ENCODE measurements at regions not wholly inside any gene's neighbourhood (a gene's known extent, or its start where the extent isn't known, plus 50 kb on each side); places are given as distances from the start of the nearest gene placed in this dataset.

- TF ChIP-seq POLR2A (IDR thresholded peaks at IDR 0.05) (no peak), POLR2AphosphoS5 (IDR thresholded peaks at IDR 0.05) (no peak), EP300 (IDR thresholded peaks at IDR 0.05) (no peak)
- TF ChIP-seq, protein P1, sequence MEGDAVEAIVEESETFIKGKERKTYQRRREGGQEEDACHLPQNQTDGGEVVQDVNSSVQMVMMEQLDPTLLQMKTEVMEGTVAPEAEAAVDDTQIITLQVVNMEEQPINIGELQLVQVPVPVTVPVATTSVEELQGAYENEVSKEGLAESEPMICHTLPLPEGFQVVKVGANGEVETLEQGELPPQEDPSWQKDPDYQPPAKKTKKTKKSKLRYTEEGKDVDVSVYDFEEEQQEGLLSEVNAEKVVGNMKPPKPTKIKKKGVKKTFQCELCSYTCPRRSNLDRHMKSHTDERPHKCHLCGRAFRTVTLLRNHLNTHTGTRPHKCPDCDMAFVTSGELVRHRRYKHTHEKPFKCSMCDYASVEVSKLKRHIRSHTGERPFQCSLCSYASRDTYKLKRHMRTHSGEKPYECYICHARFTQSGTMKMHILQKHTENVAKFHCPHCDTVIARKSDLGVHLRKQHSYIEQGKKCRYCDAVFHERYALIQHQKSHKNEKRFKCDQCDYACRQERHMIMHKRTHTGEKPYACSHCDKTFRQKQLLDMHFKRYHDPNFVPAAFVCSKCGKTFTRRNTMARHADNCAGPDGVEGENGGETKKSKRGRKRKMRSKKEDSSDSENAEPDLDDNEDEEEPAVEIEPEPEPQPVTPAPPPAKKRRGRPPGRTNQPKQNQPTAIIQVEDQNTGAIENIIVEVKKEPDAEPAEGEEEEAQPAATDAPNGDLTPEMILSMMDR (IDR thresholded peaks at IDR 0.05) = no peak
- Histone ChIP-seq H3K4me3 (no peak overlapping the region), H3K27me3 (no peaks in the 10 kb centered on the region), H3K36me3 (no peaks in the 10 kb centered on the region), H3K4me1 (peaks cover 0 to 8% (median 0%) of the 10 kb centered on the region in 4 donors), H3K27ac (no peak overlapping the region), H3K9me3 (no peaks in the 10 kb centered on the region)
- WGBS, 2 donors = 88 to 94% methylated on average over 1 of the region's 1 CpG
- no peak for DNase-seq
- intact Hi-C loops (cut with DNase I) = no loop called here
These were observed 356.6 kb downstream of the TDRD3 start for GRCh38 chr13:60753641-60754040.

GRCh38 chr13:60745343-60745742 is 348.3 kb downstream of the TDRD3 start:
- DNase-seq = no peak
- intact Hi-C loops (cut with DNase I) = no loop called here
- no peaks in the 10 kb centered on the region for H3K4me1 ChIP-seq
- no peaks in the 10 kb centered on the region for H3K36me3 ChIP-seq
- no peaks in the 10 kb centered on the region for H3K27me3 ChIP-seq
- no peak overlapping the region for H3K4me3 ChIP-seq
- WGBS, 2 donors = 63 to 82% methylated on average over 3 of the region's 3 CpGs
- H3K27ac ChIP-seq = no peak overlapping the region
- TF ChIP-seq, protein P1 (IDR thresholded peaks at IDR 0.05) = no peak
- TF ChIP-seq POLR2A (IDR thresholded peaks at IDR 0.05) (no peak), EP300 (IDR thresholded peaks at IDR 0.05) (no peak), POLR2AphosphoS5 (IDR thresholded peaks at IDR 0.05) (no peak)
- H3K9me3 ChIP-seq = no peaks in the 10 kb centered on the region

- intact Hi-C loops (cut with DNase I) = no loop called here
- Histone ChIP-seq H3K9me3 (no peaks in the 10 kb centered on the region), H3K27ac (no peak overlapping the region), H3K27me3 (no peaks in the 10 kb centered on the region), H3K4me1 (no peaks in the 10 kb centered on the region), H3K4me3 (no peak overlapping the region), H3K36me3 (no peaks in the 10 kb centered on the region)
- no peak for DNase-seq
- no peak for TF ChIP-seq POLR2A (IDR thresholded peaks at IDR 0.05)
- no peak for TF ChIP-seq EP300 (IDR thresholded peaks at IDR 0.05)
- TF ChIP-seq, protein P1 (IDR thresholded peaks at IDR 0.05) = no peak
- TF ChIP-seq POLR2AphosphoS5 (IDR thresholded peaks at IDR 0.05) = no peak
These were observed 336.9 kb downstream of the TDRD3 start for GRCh38 chr13:60733933-60734332.

- Histone ChIP-seq H3K27me3 (no peaks in the 10 kb centered on the region), H3K4me3 (no peak overlapping the region), H3K27ac (no peak overlapping the region), H3K9me3 (no peaks in the 10 kb centered on the region), H3K4me1 (no peaks in the 10 kb centered on the region), H3K36me3 (no peaks in the 10 kb centered on the region)
- no peak for DNase-seq
- intact Hi-C loops (cut with DNase I) = no loop called here
- WGBS, 2 donors = 86 to 89% methylated on average over 2 of the region's 2 CpGs
- TF ChIP-seq EP300 (IDR thresholded peaks at IDR 0.05) (no peak), POLR2A (IDR thresholded peaks at IDR 0.05) (no peak), POLR2AphosphoS5 (IDR thresholded peaks at IDR 0.05) (no peak)
- TF ChIP-seq, protein P1 (IDR thresholded peaks at IDR 0.05) = no peak
These were observed 330.1 kb downstream of the TDRD3 start for GRCh38 chr13:60727140-60727539.

GRCh38 chr13:60721063-60721462 is 324.0 kb downstream of the TDRD3 start:
- TF ChIP-seq, protein P1 (IDR thresholded peaks at IDR 0.05) = no peak
- TF ChIP-seq POLR2AphosphoS5 (IDR thresholded peaks at IDR 0.05) = no peak
- Histone ChIP-seq H3K36me3 (no peaks in the 10 kb centered on the region), H3K4me1 (no peaks in the 10 kb centered on the region), H3K27me3 (no peaks in the 10 kb centered on the region), H3K27ac (no peak overlapping the region), H3K4me3 (no peak overlapping the region), H3K9me3 (no peaks in the 10 kb centered on the region)
- WGBS, 2 donors = 94 to 98% methylated on average over 3 of the region's 3 CpGs
- intact Hi-C loops (cut with DNase I) = no loop called here
- DNase-seq = no peak
